ENCODE measurements at regions not wholly inside any gene's neighbourhood (a gene's known extent, or its start where the extent isn't known, plus 50 kb on each side); places are given as distances from the start of the nearest gene placed in this dataset.

DNA sequence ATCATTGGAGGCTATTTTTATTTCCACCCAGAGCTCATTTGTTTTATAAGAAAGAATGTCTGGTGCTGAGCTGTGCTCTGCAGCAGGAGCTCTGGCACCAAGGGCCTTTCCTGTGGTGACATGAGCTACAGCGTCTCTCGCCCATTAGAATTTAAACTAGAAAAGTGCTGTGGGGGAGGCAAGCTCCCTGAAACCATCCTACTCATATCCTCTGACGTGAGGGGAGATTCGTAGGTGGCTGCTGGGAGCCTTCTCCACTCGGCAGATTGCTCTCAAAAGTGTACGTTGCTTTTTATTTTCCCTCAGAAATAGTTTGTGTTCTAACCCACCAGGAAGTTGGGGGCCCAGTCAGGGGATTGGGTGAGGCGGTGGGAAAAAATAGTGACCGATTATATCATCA is 76.3 kb upstream of the ARHGEF3 start:
- no peak for DNase-seq
- Histone ChIP-seq H3K27ac (no peak overlapping the region), H3K27me3 (ENCODE audit: insufficient read depth, low read depth, severe bottlenecking) (no peaks in the 10 kb centered on the region), H3K9me3 (ENCODE audit: severe bottlenecking) (no peaks in the 10 kb centered on the region), H3K36me3 (no peaks in the 10 kb centered on the region), H3K4me3 (ENCODE audit: low read depth, low read length) (no peak overlapping the region)
- TF ChIP-seq, protein P1, sequence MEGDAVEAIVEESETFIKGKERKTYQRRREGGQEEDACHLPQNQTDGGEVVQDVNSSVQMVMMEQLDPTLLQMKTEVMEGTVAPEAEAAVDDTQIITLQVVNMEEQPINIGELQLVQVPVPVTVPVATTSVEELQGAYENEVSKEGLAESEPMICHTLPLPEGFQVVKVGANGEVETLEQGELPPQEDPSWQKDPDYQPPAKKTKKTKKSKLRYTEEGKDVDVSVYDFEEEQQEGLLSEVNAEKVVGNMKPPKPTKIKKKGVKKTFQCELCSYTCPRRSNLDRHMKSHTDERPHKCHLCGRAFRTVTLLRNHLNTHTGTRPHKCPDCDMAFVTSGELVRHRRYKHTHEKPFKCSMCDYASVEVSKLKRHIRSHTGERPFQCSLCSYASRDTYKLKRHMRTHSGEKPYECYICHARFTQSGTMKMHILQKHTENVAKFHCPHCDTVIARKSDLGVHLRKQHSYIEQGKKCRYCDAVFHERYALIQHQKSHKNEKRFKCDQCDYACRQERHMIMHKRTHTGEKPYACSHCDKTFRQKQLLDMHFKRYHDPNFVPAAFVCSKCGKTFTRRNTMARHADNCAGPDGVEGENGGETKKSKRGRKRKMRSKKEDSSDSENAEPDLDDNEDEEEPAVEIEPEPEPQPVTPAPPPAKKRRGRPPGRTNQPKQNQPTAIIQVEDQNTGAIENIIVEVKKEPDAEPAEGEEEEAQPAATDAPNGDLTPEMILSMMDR (IDR thresholded peaks at IDR 0.05; ENCODE audit: low read depth, low read length) = no peak

DNA sequence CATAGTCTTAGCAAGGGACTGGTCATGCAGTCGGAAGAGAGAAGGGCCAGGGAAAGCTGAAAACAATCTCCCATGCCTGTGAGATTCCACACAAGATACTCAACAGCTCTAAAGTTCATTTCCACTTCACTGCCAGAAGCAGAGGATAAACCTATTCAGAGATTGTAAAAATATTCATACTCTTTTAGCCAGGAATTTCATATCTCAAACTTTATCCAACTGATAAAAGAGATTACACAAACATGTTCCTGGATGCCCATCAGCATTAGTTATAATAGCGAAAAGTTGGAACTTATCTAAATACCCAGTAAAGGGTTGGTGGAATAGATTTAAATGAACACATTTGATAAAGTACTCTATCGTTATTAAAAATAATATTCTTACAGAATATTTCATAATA is 75.2 kb upstream of the ARHGEF3 start:
- H3K36me3 ChIP-seq = no peaks in the 10 kb centered on the region
- no peaks in the 10 kb centered on the region for H3K27me3 ChIP-seq (ENCODE audit: insufficient read depth, low read depth, severe bottlenecking)
- H3K4me3 ChIP-seq (ENCODE audit: low read depth, low read length) = no peak overlapping the region
- H3K9me3 ChIP-seq (ENCODE audit: severe bottlenecking) = no peaks in the 10 kb centered on the region
- DNase-seq = no peak
- TF ChIP-seq, protein P1 (IDR thresholded peaks at IDR 0.05; ENCODE audit: low read depth, low read length) = no peak
- no peak overlapping the region for H3K27ac ChIP-seq

DNA sequence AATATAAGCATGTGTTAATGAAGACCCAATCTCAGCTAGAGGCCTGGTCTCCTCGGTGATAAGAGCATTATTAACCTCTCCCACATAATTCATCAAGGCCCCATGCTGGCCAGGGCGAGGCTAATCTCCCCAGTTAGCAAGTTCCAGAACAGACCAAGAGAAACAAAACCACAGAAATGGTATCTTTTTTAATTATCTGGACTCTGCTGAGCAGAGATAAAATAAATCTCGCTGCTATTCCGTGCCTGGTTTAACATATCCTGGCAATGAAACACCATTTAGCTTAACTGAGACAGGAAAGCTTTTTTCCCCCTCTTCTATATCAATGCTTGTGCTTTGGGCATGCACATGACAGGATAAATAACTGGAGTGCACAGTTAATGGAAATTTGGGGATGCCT is 72.5 kb upstream of the ARHGEF3 start:
- no peak overlapping the region for H3K4me3 ChIP-seq (ENCODE audit: low read depth, low read length)
- no peaks in the 10 kb centered on the region for H3K9me3 ChIP-seq (ENCODE audit: severe bottlenecking)
- no peaks in the 10 kb centered on the region for H3K36me3 ChIP-seq
- TF ChIP-seq, protein P1 (IDR thresholded peaks at IDR 0.05; ENCODE audit: low read depth, low read length) = no peak
- H3K27me3 ChIP-seq (ENCODE audit: insufficient read depth, low read depth, severe bottlenecking) = no peaks in the 10 kb centered on the region
- H3K27ac ChIP-seq = no peak overlapping the region
- peak; percentile 42 for DNase-seq

DNA sequence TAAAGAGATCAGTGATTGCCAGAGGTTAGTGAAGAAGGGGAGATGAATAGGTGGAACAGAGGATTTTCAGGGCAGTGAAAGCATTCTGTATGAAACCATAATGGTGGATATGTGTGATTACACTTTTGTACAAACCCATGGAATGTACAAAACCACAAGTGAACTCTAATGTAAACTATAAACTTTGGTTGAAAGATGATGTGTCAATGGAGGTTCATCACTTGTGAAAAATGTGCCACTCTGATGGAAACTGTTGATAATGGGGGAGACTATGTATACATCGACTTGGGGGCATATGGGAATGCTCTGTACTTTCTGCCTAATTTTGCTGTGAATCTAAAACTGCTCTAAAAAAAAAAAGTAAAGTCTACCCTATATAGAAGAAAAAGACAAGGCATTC is 68.7 kb upstream of the ARHGEF3 start:
- Histone ChIP-seq H3K9me3 (ENCODE audit: severe bottlenecking) (no peaks in the 10 kb centered on the region), H3K27me3 (ENCODE audit: insufficient read depth, low read depth, severe bottlenecking) (no peaks in the 10 kb centered on the region), H3K4me3 (ENCODE audit: low read depth, low read length) (no peak overlapping the region), H3K36me3 (no peaks in the 10 kb centered on the region), H3K27ac (no peak overlapping the region)
- TF ChIP-seq, protein P1 (IDR thresholded peaks at IDR 0.05; ENCODE audit: low read depth, low read length) = no peak
- no peak for DNase-seq

DNA sequence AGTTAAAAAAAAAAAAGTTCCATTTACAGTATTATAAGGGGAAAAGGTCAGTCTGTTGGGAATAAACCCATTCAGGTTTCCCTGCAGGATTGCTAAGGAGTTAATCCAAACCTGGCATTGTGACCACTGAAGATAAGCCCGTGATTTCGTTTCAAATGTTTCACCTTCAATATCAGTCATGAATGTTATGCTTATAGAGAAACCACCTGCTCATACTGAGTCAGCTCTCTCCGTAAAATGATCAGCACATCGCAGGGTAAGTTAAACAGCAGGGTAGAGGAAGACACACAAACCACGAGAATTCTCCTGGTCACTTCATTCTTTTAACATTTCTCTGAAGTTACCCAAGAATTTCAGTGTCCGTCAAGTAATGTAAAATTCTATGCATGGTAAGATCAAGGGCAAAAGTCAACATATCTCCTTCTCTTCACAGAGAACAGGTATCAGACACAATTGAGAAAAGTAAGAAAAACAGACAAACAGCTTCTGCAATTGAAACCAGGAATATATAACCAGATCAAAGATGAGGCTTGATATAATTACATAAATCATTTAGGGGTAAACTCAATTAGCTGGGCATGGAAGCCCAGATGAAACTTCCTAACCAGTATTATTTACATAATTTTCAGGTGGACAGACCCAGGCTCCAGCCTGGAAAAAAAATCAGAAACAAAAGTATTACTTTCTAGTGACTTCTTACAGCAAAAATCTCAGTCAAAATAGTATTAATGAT is 67.6 kb upstream of the ARHGEF3 start:
- H3K36me3 ChIP-seq = no peaks in the 10 kb centered on the region
- TF ChIP-seq, protein P1 (IDR thresholded peaks at IDR 0.05; ENCODE audit: low read depth, low read length) = no peak
- no peak for DNase-seq
- no peak overlapping the region for H3K27ac ChIP-seq
- H3K27me3 ChIP-seq (ENCODE audit: insufficient read depth, low read depth, severe bottlenecking) = no peaks in the 10 kb centered on the region
- H3K9me3 ChIP-seq (ENCODE audit: severe bottlenecking) = no peaks in the 10 kb centered on the region
- H3K4me3 ChIP-seq (ENCODE audit: low read depth, low read length) = no peak overlapping the region

DNA sequence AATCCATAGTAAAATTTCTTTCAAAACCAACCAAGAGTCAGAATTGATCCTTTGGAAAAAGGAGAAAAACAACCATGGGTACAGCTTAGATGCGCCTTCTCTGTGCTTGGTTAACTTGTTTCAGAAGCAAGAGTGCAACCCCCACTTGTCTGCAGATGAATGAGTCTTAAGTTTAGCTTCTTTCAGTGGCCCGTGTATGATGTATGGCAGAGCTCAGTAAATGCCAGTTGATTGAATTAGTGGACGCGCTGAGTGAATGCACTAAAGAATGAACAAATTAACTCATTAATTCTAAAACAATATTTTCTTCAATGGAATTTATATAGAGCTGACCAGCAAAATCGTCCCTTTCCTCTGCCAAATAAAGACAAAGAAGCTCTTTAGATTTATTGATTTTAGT is 67.0 kb upstream of the ARHGEF3 start:
- no peak overlapping the region for H3K27ac ChIP-seq
- no peaks in the 10 kb centered on the region for H3K36me3 ChIP-seq
- no peaks in the 10 kb centered on the region for H3K9me3 ChIP-seq (ENCODE audit: severe bottlenecking)
- H3K4me3 ChIP-seq (ENCODE audit: low read depth, low read length) = no peak overlapping the region
- no peaks in the 10 kb centered on the region for H3K27me3 ChIP-seq (ENCODE audit: insufficient read depth, low read depth, severe bottlenecking)
- DNase-seq = no peak
- TF ChIP-seq, protein P1 (IDR thresholded peaks at IDR 0.05; ENCODE audit: low read depth, low read length) = no peak
